AG09309 (cell line): ENCODE measurements at regions not wholly inside any gene's neighbourhood (a gene's known extent, or its start where the extent isn't known, plus 50 kb on each side); places are given as distances from the start of the nearest gene placed in this dataset.

Experiments used
- DNase-seq: peaks from one replicate; pipeline ENCODE4 v3.0.0-alpha.2; 2010; ENCODE audit warnings: low read depth
- H3K4me3 ChIP-seq: 2 replicates; pipeline ENCODE4 v1.5.1; 2011; ENCODE audit warnings: mild to moderate bottlenecking, low read depth, low read length, moderate library complexity; ENCODE audit not compliant: control insufficient read depth
- CTCF ChIP-seq: IDR thresholded peaks from 2 replicates; pipeline ENCODE4 v1.5.1; 2011; ENCODE audit warnings: mild to moderate bottlenecking, low read depth, low read length, inconsistent platforms; ENCODE audit not compliant: insufficient read depth, control insufficient read depth; ENCODE audit errors: missing control alignments

GRCh38 chrX:117483950-117484349, 632.7 kb downstream of the KLHL13 start:
- no peak overlapping the region for H3K4me3 ChIP-seq
- DNase-seq: no peak
- TF ChIP-seq CTCF: no peak

GRCh38 chrX:117458243-117458968, 658.2 kb downstream of the KLHL13 start:
- H3K4me3 ChIP-seq: no peak overlapping the region
- DNase-seq: no peak
- TF ChIP-seq CTCF: no peak

- no peak for TF ChIP-seq CTCF
- no peak overlapping the region for H3K4me3 ChIP-seq
- DNase-seq: no peak
Observed at GRCh38 chrX:117455787-117456186, 660.8 kb downstream of the KLHL13 start.

- no peak for TF ChIP-seq CTCF
- H3K4me3 ChIP-seq: no peak overlapping the region
- no peak for DNase-seq
Observed at GRCh38 chrX:117429501-117429900, 687.1 kb downstream of the KLHL13 start.

- no peak for TF ChIP-seq CTCF
- DNase-seq: no peak
- H3K4me3 ChIP-seq: no peak overlapping the region
Observed at GRCh38 chrX:117407449-117408150, 709.0 kb downstream of the KLHL13 start.

GRCh38 chrX:117400839-117401238, 715.8 kb downstream of the KLHL13 start:
- no peak for TF ChIP-seq CTCF
- no peak for DNase-seq
- no peak overlapping the region for H3K4me3 ChIP-seq
